GM12878 (cell line): ENCODE measurements at regions not wholly inside any gene's neighbourhood (a gene's known extent, or its start where the extent isn't known, plus 50 kb on each side); places are given as distances from the start of the nearest gene placed in this dataset.
A peak's percentile ranks its signal among the peaks of the same experiment; 100 is the strongest.

ENCODE experiments used
- ATAC-seq: fragments of 200-7000 bp; cut with Tn5 transposase; 3 replicates; pipeline ENCODE4 v1.9.1; 2020; ENCODE audit warnings: mild to moderate bottlenecking, moderate library complexity
- BruUV-seq: library from RNA; stranded (reverse); fragments of 400-500 nt; replicated peaks from 2 replicates; lab custom pipeline; 2021; lab: Mats Ljungman, UMichigan
- CTCF ChIA-PET: fragments of 300-600 bp; sonication (Branson Sonifier 250); formaldehyde crosslinking; extraction: SDS; loops from one replicate; lab custom pipeline; 2021; ENCODE audit warnings: inconsistent platforms; lab: Yijun Ruan, JAX
- POLR2A ChIA-PET: fragments of 350-600 bp; formaldehyde crosslinking; extraction: SDS; loops from one replicate; lab custom pipeline; 2021; ENCODE audit warnings: inconsistent platforms; lab: Charles Lee
- RAD21 ChIA-PET: fragments of 300-600 bp; sonication (Branson Sonifier 250); formaldehyde crosslinking; loops from one replicate; lab custom pipeline; 2023; ENCODE audit warnings: antibody characterized with exemption; ENCODE audit not compliant: unreplicated experiment; lab: Charles Lee
- SMC1A ChIA-PET: fragments of 300-600 bp; sonication (Branson Sonifier 250); formaldehyde crosslinking; loops from one replicate; lab custom pipeline; 2023; ENCODE audit not compliant: unreplicated experiment, uncharacterized antibody; lab: Charles Lee
- DNase-seq: peaks from one replicate; pipeline ENCODE4 v3.0.0-alpha.2; 2011; ENCODE audit warnings: low read depth, low spot score
- FAIRE-seq: peaks from 3 replicates; lab custom pipeline; 2011; peaks lifted over from hg19 to GRCh38; lab: Jason Lieb, UNC
- H2AFZ ChIP-seq: 2 replicates; pipeline ENCODE4 v1.6.0; 2011; ENCODE audit warnings: low read depth, low read length, control low read depth; ENCODE audit not compliant: control insufficient read depth
- H3K27ac ChIP-seq: 2 replicates; pipeline ENCODE4 v1.5.1; 2011; ENCODE audit warnings: control low read depth; ENCODE audit not compliant: control insufficient read depth, insufficient read depth
- H3K27me3 ChIP-seq, 2 experiments: replicated peaks in 1 of 2; 2 replicates each; pipeline versions ENCODE4 v1.6.0 to v1.6.1; 2011; ENCODE audit warnings: low read length in 1 of 2; ENCODE audit not compliant: control insufficient read depth in 2 of 2, insufficient read depth in 2 of 2
- H3K36me3 ChIP-seq, 2 experiments: 2 replicates each; pipeline ENCODE4 v1.5.1; 2011; ENCODE audit warnings: low read length in 1 of 2; ENCODE audit not compliant: control insufficient read depth in 2 of 2, insufficient read depth in 2 of 2
- H3K4me1 ChIP-seq: 2 replicates; pipeline ENCODE4 v1.6.1; 2011; ENCODE audit warnings: mild to moderate bottlenecking, low read length, moderate library complexity, mixed read lengths; ENCODE audit not compliant: control insufficient read depth, insufficient read depth
- H3K4me2 ChIP-seq: 2 replicates; pipeline ENCODE4 v1.6.0; 2011; ENCODE audit warnings: control low read depth; ENCODE audit not compliant: control insufficient read depth, insufficient read depth
- H3K4me3 ChIP-seq: fragments of 200-600 bp; sonication (generic); 2 replicates; pipeline ENCODE4 v1.5.1; 2016
- H3K79me2 ChIP-seq: 2 replicates; pipeline ENCODE4 v1.6.0; 2011; ENCODE audit warnings: low read length; ENCODE audit not compliant: control insufficient read depth, insufficient read depth
- H3K9ac ChIP-seq: 2 replicates; pipeline ENCODE4 v1.8.0; 2011; ENCODE audit warnings: low read length, control low read depth, mixed read lengths; ENCODE audit not compliant: control insufficient read depth, insufficient read depth
- H3K9me3 ChIP-seq: replicated peaks from 3 replicates; pipeline ENCODE4 v1.5.1; 2011; ENCODE audit warnings: mild to moderate bottlenecking, low read length; ENCODE audit not compliant: control insufficient read depth, insufficient read depth
- H4K20me1 ChIP-seq: 2 replicates; pipeline ENCODE4 v1.6.0; 2011; ENCODE audit not compliant: control insufficient read depth, insufficient read depth
- CBX3 ChIP-seq: fragments of 200-600 bp; sonication (generic); IDR thresholded peaks from 2 replicates; pipeline ENCODE4 v1.6.1; 2016; ENCODE audit warnings: low read depth, borderline replicate concordance
- CEBPB ChIP-seq, 2 experiments: fragments of 150-350 bp in 1 of 2; IDR thresholded peaks; 2 replicates each; pipeline ENCODE4 v1.6.1; 2012 to 2014; ENCODE audit warnings: low read depth in 2 of 2, low read length in 2 of 2, borderline replicate concordance in 1 of 2, inconsistent platforms in 1 of 2
- CHD1 ChIP-seq: IDR thresholded peaks from 2 replicates; pipeline ENCODE4 v1.6.1; 2012; ENCODE audit warnings: low read depth, low read length, improper control_type of control experiment
- CREM ChIP-seq: IDR thresholded peaks from 2 replicates; pipeline ENCODE4 v1.6.1; 2014; ENCODE audit warnings: antibody characterized with exemption, low read depth
- HDAC2 ChIP-seq: fragments of 200-600 bp; sonication (generic); IDR thresholded peaks from 2 replicates; pipeline ENCODE4 v1.6.1; 2017
- KLF5 ChIP-seq: fragments of 450-650 bp; IDR thresholded peaks from 2 replicates; pipeline ENCODE4 v1.6.1; 2014; ENCODE audit warnings: mild to moderate bottlenecking; ENCODE audit not compliant: partially characterized antibody
- MLLT1 ChIP-seq: fragments of 450-650 bp; IDR thresholded peaks from 2 replicates; pipeline ENCODE4 v1.6.1; 2016; ENCODE audit warnings: mild to moderate bottlenecking
- NRF1 ChIP-seq: conservative IDR thresholded peaks from 2 replicates; pipeline ENCODE4 v1.6.1; 2011; ENCODE audit warnings: mild to moderate bottlenecking, low read depth, low read length, improper control_type of control experiment
- PAX8 ChIP-seq: fragments of 450-650 bp; IDR thresholded peaks from 2 replicates; pipeline ENCODE4 v1.6.1; 2017; ENCODE audit warnings: mild to moderate bottlenecking, moderate library complexity
- POU2F2 ChIP-seq: IDR thresholded peaks from 3 replicates; pipeline ENCODE4 v1.6.1; 2011; ENCODE audit warnings: low read depth, mild to moderate bottlenecking, low read length, borderline replicate concordance
- RAD51 ChIP-seq: fragments of 450-650 bp; IDR thresholded peaks from 2 replicates; pipeline ENCODE4 v1.6.1; 2016; ENCODE audit warnings: moderate library complexity, mild to moderate bottlenecking, inconsistent platforms
- SIN3A ChIP-seq: IDR thresholded peaks from 2 replicates; pipeline ENCODE4 v1.6.1; 2012; ENCODE audit warnings: low read depth, low read length, improper control_type of control experiment
- SMC3 ChIP-seq: IDR thresholded peaks from 2 replicates; pipeline ENCODE4 v1.6.1; 2011; ENCODE audit warnings: low read length, improper control_type of control experiment, borderline replicate concordance
- ZNF622 ChIP-seq: fragments of 450-650 bp; IDR thresholded peaks from 2 replicates; pipeline ENCODE4 v1.6.1; 2017; ENCODE audit warnings: mild to moderate bottlenecking, inconsistent platforms
- WGBS: methylation state at CpG from one replicate; pipeline ENCODE4 v1.1.6; 2016; ENCODE audit warnings: low lambda C conversion rate; ENCODE audit not compliant: insufficient replicate concordance, insufficient coverage; ENCODE audit errors: missing lambda C conversion rate; 5-methylcytosine and 5-hydroxymethylcytosine counted together
- in situ Hi-C: fragments of 300-500 bp; cut with MboI; formaldehyde crosslinking; loops from 9 replicates; pipeline ENCODE4 v1.14.3; 2018; ENCODE audit warnings: mixed read lengths
- intact Hi-C: fragments of 100-400 bp; cut with micrococcal nuclease; formaldehyde crosslinking; loops from one replicate; pipeline ENCODE4 v1.14.2; 2022; ENCODE audit not compliant: unreplicated experiment
- TF ChIP-seq, protein P1 (sequence below): fragments of 450-650 bp; formaldehyde crosslinking; IDR thresholded peaks from 2 replicates; pipeline ENCODE4 v1.5.0; 2022; ENCODE audit warnings: mild to moderate bottlenecking, missing genetic modification characterization
- TF ChIP-seq, protein P2 (sequence below): fragments of 450-650 bp; IDR thresholded peaks from 2 replicates; pipeline ENCODE4 v1.6.1; 2014; ENCODE audit warnings: mild to moderate bottlenecking

GRCh38 chr5:173733425-173733824 lies 117.0 kb upstream of the BOD1 start:
- ChIA-PET RAD21 (interaction anchor here (0.8 to 5.5 kb wide), 7 partner anchors 9 to 192 kb away, joined by 3 to 22 read pairs (median 4); no protein-coding TSS in a partner anchor), SMC1A (interaction anchor here (0.7 to 4.4 kb wide), 8 partner anchors 11 to 192 kb away, joined by 3 to 28 read pairs (median 6); no protein-coding TSS in a partner anchor), CTCF (interaction anchor here (0.6 to 1.2 kb wide), 6 partner anchors 9 to 343 kb away, joined by 3 to 5 read pairs (median 3); no protein-coding TSS in a partner anchor), POLR2A (interaction anchor here (0.9 to 1.1 kb wide), 2 partner anchors 11 to 26 kb away, joined by 3 to 5 read pairs; no protein-coding TSS in a partner anchor)
- Histone ChIP-seq H2AFZ (peak overlapping the region; percentile 65; the same call in 1 of the 2 replicates), H3K79me2 (no peaks in the 10 kb centered on the region), H3K4me1 (peaks cover 52% of the 10 kb centered on the region), H3K27me3 (no peaks in the 10 kb centered on the region), H3K36me3 (no peaks in the 10 kb centered on the region), H3K4me2 (peak overlapping the region; percentile 39; the same call in 1 of the 2 replicates), H3K9ac (no peak overlapping the region), H3K9me3 (no peaks in the 10 kb centered on the region), H3K27ac (peak overlapping the region; percentile 40; the same call in 1 of the 2 replicates), H4K20me1 (no peaks in the 10 kb centered on the region), H3K4me3 (no peak overlapping the region)
- FAIRE-seq (no peak), DNase-seq (no peak), ATAC-seq (no peak)
- BruUV-seq, result no TSS peak
- WGBS, result 97% methylated on average over 9 of the region's 9 CpGs
- intact Hi-C loops (no loop called here), in situ Hi-C loops (no loop called here)
- no peak for TF ChIP-seq CHD1
- no peak for TF ChIP-seq CEBPB (IDR thresholded peaks at IDR 0.05; ENCODE audit: borderline replicate concordance in 1 of 2, low read depth in 2 of 2, low read length in 2 of 2)
- TF ChIP-seq RAD51, result no peak
- TF ChIP-seq CBX3, result no peak
- no peak for TF ChIP-seq MLLT1
- no peak for TF ChIP-seq POU2F2
- no peak for TF ChIP-seq HDAC2
- no peak for TF ChIP-seq CREM
- TF ChIP-seq NRF1, result no peak
- TF ChIP-seq KLF5, result no peak
- TF ChIP-seq ZNF622, result no peak
- TF ChIP-seq, protein P1, sequence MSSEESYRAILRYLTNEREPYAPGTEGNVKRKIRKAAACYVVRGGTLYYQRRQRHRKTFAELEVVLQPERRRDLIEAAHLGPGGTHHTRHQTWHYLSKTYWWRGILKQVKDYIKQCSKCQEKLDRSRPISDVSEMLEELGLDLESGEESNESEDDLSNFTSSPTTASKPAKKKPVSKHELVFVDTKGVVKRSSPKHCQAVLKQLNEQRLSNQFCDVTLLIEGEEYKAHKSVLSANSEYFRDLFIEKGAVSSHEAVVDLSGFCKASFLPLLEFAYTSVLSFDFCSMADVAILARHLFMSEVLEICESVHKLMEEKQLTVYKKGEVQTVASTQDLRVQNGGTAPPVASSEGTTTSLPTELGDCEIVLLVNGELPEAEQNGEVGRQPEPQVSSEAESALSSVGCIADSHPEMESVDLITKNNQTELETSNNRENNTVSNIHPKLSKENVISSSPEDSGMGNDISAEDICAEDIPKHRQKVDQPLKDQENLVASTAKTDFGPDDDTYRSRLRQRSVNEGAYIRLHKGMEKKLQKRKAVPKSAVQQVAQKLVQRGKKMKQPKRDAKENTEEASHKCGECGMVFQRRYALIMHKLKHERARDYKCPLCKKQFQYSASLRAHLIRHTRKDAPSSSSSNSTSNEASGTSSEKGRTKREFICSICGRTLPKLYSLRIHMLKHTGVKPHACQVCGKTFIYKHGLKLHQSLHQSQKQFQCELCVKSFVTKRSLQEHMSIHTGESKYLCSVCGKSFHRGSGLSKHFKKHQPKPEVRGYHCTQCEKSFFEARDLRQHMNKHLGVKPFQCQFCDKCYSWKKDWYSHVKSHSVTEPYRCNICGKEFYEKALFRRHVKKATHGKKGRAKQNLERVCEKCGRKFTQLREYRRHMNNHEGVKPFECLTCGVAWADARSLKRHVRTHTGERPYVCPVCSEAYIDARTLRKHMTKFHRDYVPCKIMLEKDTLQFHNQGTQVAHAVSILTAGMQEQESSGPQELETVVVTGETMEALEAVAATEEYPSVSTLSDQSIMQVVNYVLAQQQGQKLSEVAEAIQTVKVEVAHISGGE (CRISPR knock-in tag), result no peak
- no peak for TF ChIP-seq SIN3A
- no peak for TF ChIP-seq PAX8
- TF ChIP-seq, protein P2, sequence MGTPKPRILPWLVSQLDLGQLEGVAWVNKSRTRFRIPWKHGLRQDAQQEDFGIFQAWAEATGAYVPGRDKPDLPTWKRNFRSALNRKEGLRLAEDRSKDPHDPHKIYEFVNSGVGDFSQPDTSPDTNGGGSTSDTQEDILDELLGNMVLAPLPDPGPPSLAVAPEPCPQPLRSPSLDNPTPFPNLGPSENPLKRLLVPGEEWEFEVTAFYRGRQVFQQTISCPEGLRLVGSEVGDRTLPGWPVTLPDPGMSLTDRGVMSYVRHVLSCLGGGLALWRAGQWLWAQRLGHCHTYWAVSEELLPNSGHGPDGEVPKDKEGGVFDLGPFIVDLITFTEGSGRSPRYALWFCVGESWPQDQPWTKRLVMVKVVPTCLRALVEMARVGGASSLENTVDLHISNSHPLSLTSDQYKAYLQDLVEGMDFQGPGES, result no peak
- TF ChIP-seq SMC3, result no peak
